B cell (primary cell): ENCODE measurements at regions not wholly inside any gene's neighbourhood (a gene's known extent, or its start where the extent isn't known, plus 50 kb on each side); places are given as distances from the start of the nearest gene placed in this dataset.
"Not testable (repeated sequence)": the region's sequence is repeated elsewhere in the genome, so short reads cannot be mapped to it uniquely, and the experiment has no call there.

Experiments used
- EZH2 ChIP-seq: IDR thresholded peaks from 2 replicates; pipeline ENCODE4 v1.6.1; 2012; ENCODE audit warnings: borderline replicate concordance, low read depth, mild to moderate bottlenecking, moderate library complexity, low read length; ENCODE audit not compliant: insufficient read depth, poor library complexity, severe bottlenecking
- TF ChIP-seq, protein P1 (sequence below): fragments of 200-600 bp; IDR thresholded peaks from one replicate; pipeline ENCODE4 v1.8.0; 2022; ENCODE audit warnings: antibody characterized with exemption, mild to moderate bottlenecking

DNA sequence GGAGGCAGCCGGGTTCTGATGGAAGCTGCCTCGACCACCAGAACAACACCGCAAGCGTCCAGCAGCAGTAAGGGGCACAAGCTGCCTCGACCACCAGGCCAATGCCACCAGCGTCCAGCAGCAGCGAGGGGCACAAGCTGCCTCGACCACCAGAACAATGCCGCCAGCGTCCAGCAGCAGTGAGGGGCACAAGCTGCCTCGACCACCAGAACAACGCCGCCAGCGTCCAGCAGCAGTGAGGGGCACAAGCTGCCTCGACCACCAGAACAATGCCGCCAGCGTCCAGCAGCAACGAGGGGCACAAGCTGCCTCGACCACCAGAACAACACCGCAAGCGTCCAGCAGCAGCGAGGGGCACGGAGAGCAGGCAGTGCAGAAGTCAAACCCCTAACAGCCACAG, 94.9 kb downstream of the TMEM18 start:
- TF ChIP-seq, protein P1, sequence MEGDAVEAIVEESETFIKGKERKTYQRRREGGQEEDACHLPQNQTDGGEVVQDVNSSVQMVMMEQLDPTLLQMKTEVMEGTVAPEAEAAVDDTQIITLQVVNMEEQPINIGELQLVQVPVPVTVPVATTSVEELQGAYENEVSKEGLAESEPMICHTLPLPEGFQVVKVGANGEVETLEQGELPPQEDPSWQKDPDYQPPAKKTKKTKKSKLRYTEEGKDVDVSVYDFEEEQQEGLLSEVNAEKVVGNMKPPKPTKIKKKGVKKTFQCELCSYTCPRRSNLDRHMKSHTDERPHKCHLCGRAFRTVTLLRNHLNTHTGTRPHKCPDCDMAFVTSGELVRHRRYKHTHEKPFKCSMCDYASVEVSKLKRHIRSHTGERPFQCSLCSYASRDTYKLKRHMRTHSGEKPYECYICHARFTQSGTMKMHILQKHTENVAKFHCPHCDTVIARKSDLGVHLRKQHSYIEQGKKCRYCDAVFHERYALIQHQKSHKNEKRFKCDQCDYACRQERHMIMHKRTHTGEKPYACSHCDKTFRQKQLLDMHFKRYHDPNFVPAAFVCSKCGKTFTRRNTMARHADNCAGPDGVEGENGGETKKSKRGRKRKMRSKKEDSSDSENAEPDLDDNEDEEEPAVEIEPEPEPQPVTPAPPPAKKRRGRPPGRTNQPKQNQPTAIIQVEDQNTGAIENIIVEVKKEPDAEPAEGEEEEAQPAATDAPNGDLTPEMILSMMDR: not testable (repeated sequence)
- not testable (repeated sequence) for TF ChIP-seq EZH2
